ENCODE measurements at regions not wholly inside any gene's neighbourhood (a gene's known extent, or its start where the extent isn't known, plus 50 kb on each side); places are given as distances from the start of the nearest gene placed in this dataset.

GRCh38 chr2:139160836-139161235 lies 380.6 kb upstream of the NXPH2 start:
- Histone ChIP-seq H3K36me3 (no peaks in the 10 kb centered on the region), H3K27me3 (no peaks in the 10 kb centered on the region), H3K4me1 (no peaks in the 10 kb centered on the region), H3K9me3 (no peaks in the 10 kb centered on the region), H3K27ac (no peak overlapping the region), H3K4me3 (no peak overlapping the region)
- 54 to 59% methylated on average over 1 of the region's 1 CpG for WGBS, 2 donors
- no peak for DNase-seq
- TF ChIP-seq CTCF (IDR thresholded peaks at IDR 0.05) (no peak), EP300 (IDR thresholded peaks at IDR 0.05) (no peak), POLR2A (IDR thresholded peaks at IDR 0.05) (no peak), POLR2AphosphoS5 (IDR thresholded peaks at IDR 0.05) (no peak)
- ATAC-seq (ENCODE audit: low FRiP score in 2 of 2): no peak

DNA sequence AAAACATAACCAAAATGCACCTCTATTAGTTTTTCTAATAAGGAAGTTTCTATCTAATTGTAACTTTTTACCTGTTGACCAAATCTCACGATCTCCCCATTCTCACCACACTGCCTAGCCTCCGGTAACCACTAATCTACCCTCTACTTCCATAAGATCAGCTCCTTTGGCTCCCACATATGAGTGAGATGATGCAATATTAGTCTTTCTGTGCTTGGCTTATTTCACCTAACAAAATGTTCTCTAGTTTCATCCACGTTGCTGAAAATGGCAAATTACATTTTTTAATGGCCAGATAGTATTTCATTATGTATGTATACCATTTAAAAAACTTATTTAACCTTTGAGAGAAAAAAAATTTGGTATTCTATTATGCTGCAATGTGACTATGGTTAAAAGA lies 379.0 kb upstream of the NXPH2 start:
- DNase-seq (no peak), ATAC-seq (ENCODE audit: low FRiP score in 2 of 2) (no peak)
- no peak overlapping the region for H3K4me3 ChIP-seq
- H3K4me1 ChIP-seq: no peaks in the 10 kb centered on the region
- no peak overlapping the region for H3K27ac ChIP-seq
- WGBS, 2 donors: 74 to 75% methylated on average over 3 of the region's 3 CpGs
- H3K36me3 ChIP-seq: no peaks in the 10 kb centered on the region
- TF ChIP-seq CTCF (IDR thresholded peaks at IDR 0.05) (no peak), POLR2AphosphoS5 (IDR thresholded peaks at IDR 0.05) (no peak), POLR2A (IDR thresholded peaks at IDR 0.05) (no peak), EP300 (IDR thresholded peaks at IDR 0.05) (no peak)
- no peaks in the 10 kb centered on the region for H3K27me3 ChIP-seq
- H3K9me3 ChIP-seq: no peaks in the 10 kb centered on the region

- H3K27me3 ChIP-seq: no peaks in the 10 kb centered on the region
- ATAC-seq (ENCODE audit: low FRiP score in 2 of 2): no peak
- no peaks in the 10 kb centered on the region for H3K9me3 ChIP-seq
- TF ChIP-seq POLR2A (IDR thresholded peaks at IDR 0.05): no peak
- no peak for TF ChIP-seq CTCF (IDR thresholded peaks at IDR 0.05)
- no peak for TF ChIP-seq POLR2AphosphoS5 (IDR thresholded peaks at IDR 0.05)
- no peak for TF ChIP-seq EP300 (IDR thresholded peaks at IDR 0.05)
- H3K27ac ChIP-seq: no peak overlapping the region
- no peaks in the 10 kb centered on the region for H3K36me3 ChIP-seq
- no peak for DNase-seq
- no peaks in the 10 kb centered on the region for H3K4me1 ChIP-seq
- H3K4me3 ChIP-seq: no peak overlapping the region
Observed at GRCh38 chr2:139156730-139157129, 376.5 kb upstream of the NXPH2 start.

GRCh38 chr2:139155991-139156390 lies 375.8 kb upstream of the NXPH2 start:
- Histone ChIP-seq H3K9me3 (no peaks in the 10 kb centered on the region), H3K27me3 (no peaks in the 10 kb centered on the region), H3K27ac (no peak overlapping the region), H3K4me1 (no peaks in the 10 kb centered on the region), H3K4me3 (no peak overlapping the region), H3K36me3 (no peaks in the 10 kb centered on the region)
- WGBS, 2 donors: 16% methylated on average over 3 of the region's 3 CpGs
- TF ChIP-seq EP300 (IDR thresholded peaks at IDR 0.05): no peak
- no peak for TF ChIP-seq CTCF (IDR thresholded peaks at IDR 0.05)
- no peak for TF ChIP-seq POLR2AphosphoS5 (IDR thresholded peaks at IDR 0.05)
- no peak for TF ChIP-seq POLR2A (IDR thresholded peaks at IDR 0.05)
- ATAC-seq (ENCODE audit: low FRiP score in 2 of 2) (no peak), DNase-seq (no peak)

- Histone ChIP-seq H3K27me3 (no peaks in the 10 kb centered on the region), H3K27ac (no peak overlapping the region), H3K9me3 (no peaks in the 10 kb centered on the region), H3K4me3 (no peak overlapping the region), H3K36me3 (no peaks in the 10 kb centered on the region), H3K4me1 (no peaks in the 10 kb centered on the region)
- WGBS, 2 donors: 40 to 43% methylated on average over 2 of the region's 2 CpGs
- ATAC-seq (ENCODE audit: low FRiP score in 2 of 2) (no peak), DNase-seq (no peak)
- no peak for TF ChIP-seq EP300 (IDR thresholded peaks at IDR 0.05)
- no peak for TF ChIP-seq POLR2AphosphoS5 (IDR thresholded peaks at IDR 0.05)
- no peak for TF ChIP-seq CTCF (IDR thresholded peaks at IDR 0.05)
- TF ChIP-seq POLR2A (IDR thresholded peaks at IDR 0.05): no peak
Observed at GRCh38 chr2:139142252-139142880, 362.2 kb upstream of the NXPH2 start.

Measured in upper lobe of left lung (tissue), 6 donors.